Activated CD4-positive, alpha-beta T cell treated with anti-CD3 and anti-CD28 coated beads for 4 hours (primary cell): ENCODE measurements at regions not wholly inside any gene's neighbourhood (a gene's known extent, or its start where the extent isn't known, plus 50 kb on each side); places are given as distances from the start of the nearest gene placed in this dataset.
"Not testable (repeated sequence)": the region's sequence is repeated elsewhere in the genome, so short reads cannot be mapped to it uniquely, and the experiment has no call there.

ENCODE experiments used
- DNase-seq, 2 donors: peaks; one replicate each; pipeline ENCODE4 v3.0.0-alpha.2; 2020

GRCh38 chr19:28549680-28550277, 663.2 kb downstream of the UQCRFS1 start:
- no peak for DNase-seq

GRCh38 chr19:28546148-28546685, 666.7 kb downstream of the UQCRFS1 start:
- DNase-seq, result no peak

GRCh38 chr19:28545397-28545796, 667.6 kb downstream of the UQCRFS1 start:
- not testable (repeated sequence) for DNase-seq

GRCh38 chr19:28544451-28545261, 668.3 kb downstream of the UQCRFS1 start:
- no peak for DNase-seq

- DNase-seq, result no peak
These were observed 669.6 kb downstream of the UQCRFS1 start for GRCh38 chr19:28543244-28543776.

GRCh38 chr19:28542394-28543243, 670.3 kb downstream of the UQCRFS1 start:
- DNase-seq, result no peak

GRCh38 chr19:28541602-28542393, 671.2 kb downstream of the UQCRFS1 start:
- DNase-seq, result no peak

- DNase-seq, result no peak
These were observed 671.9 kb downstream of the UQCRFS1 start for GRCh38 chr19:28541029-28541428.

GRCh38 chr19:28540385-28540784, 672.6 kb downstream of the UQCRFS1 start:
- DNase-seq, result not testable (repeated sequence)

GRCh38 chr19:28539759-28540158, 673.2 kb downstream of the UQCRFS1 start:
- DNase-seq, result no peak

GRCh38 chr19:28538579-28538978, 674.4 kb downstream of the UQCRFS1 start:
- DNase-seq, result not testable (repeated sequence)

- no peak for DNase-seq
These were observed 675.1 kb downstream of the UQCRFS1 start for GRCh38 chr19:28537896-28538295.

GRCh38 chr19:28537079-28537478, 675.9 kb downstream of the UQCRFS1 start:
- DNase-seq, result no peak

- no peak for DNase-seq
These were observed 677.6 kb downstream of the UQCRFS1 start for GRCh38 chr19:28535352-28535775.

GRCh38 chr19:28534766-28535351, 678.1 kb downstream of the UQCRFS1 start:
- DNase-seq, result no peak

- DNase-seq, result no peak
These were observed 680.1 kb downstream of the UQCRFS1 start for GRCh38 chr19:28532765-28533341.

- DNase-seq, result no peak
These were observed 681.0 kb downstream of the UQCRFS1 start for GRCh38 chr19:28531979-28532378.

- DNase-seq, result no peak
These were observed 682.4 kb downstream of the UQCRFS1 start for GRCh38 chr19:28530406-28531035.

- no peak for DNase-seq
These were observed 686.9 kb downstream of the UQCRFS1 start for GRCh38 chr19:28526038-28526437.

- DNase-seq, result no peak
These were observed 689.3 kb downstream of the UQCRFS1 start for GRCh38 chr19:28523619-28524018.

GRCh38 chr19:28522545-28522922, 690.4 kb downstream of the UQCRFS1 start:
- no peak for DNase-seq
